BE2C (cell line): ENCODE measurements at regions not wholly inside any gene's neighbourhood (a gene's known extent, or its start where the extent isn't known, plus 50 kb on each side); places are given as distances from the start of the nearest gene placed in this dataset.
A peak's percentile ranks its signal among the peaks of the same experiment; 100 is the strongest.

Experiments
- DNase-seq: peaks from one replicate; pipeline ENCODE4 v3.0.0-alpha.2; 2020
- H3K27me3 ChIP-seq: fragments of 250-450 bp; sonication (Bioruptor Pico); 2 replicates; pipeline ENCODE4 v1.5.1; 2020; ENCODE audit warnings: mild to moderate bottlenecking
- H3K36me3 ChIP-seq: fragments of 250-450 bp; sonication (Bioruptor Pico); 2 replicates; pipeline ENCODE4 v1.5.1; 2020; ENCODE audit warnings: mild to moderate bottlenecking
- H3K4me1 ChIP-seq: fragments of 250-450 bp; sonication (Bioruptor Pico); 2 replicates; pipeline ENCODE4 v1.5.1; 2020
- H3K4me3 ChIP-seq: 2 replicates; pipeline ENCODE4 v1.5.1; 2011; ENCODE audit warnings: low read depth, low read length
- H3K9me3 ChIP-seq: fragments of 250-450 bp; sonication (Bioruptor Pico); 2 replicates; pipeline ENCODE4 v1.5.1; 2020
- TF ChIP-seq, protein P1 (sequence below): IDR thresholded peaks from 2 replicates; pipeline ENCODE4 v1.5.1; 2012; ENCODE audit warnings: mild to moderate bottlenecking, low read depth, low read length

DNA sequence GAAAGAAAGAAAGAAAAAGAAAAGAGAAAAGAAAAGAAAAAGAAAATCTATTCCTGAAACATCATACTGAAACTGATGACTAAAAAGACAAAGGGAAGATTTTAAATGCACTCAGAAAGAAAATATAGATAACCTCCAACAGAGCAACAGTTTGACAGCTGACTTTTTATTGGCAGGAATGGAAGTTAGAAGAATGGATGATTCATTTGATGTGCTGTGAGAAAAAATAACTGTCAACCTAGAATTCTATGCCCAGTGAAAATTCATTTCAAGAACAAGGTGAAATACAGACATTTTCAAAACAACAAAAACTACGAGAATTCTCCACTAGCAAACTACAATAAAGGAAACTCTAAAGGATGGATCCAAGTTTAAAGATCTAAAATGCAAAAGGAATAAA, 50.5 kb upstream of the HSPA12A start:
- no peaks in the 10 kb centered on the region for H3K4me1 ChIP-seq

DNA sequence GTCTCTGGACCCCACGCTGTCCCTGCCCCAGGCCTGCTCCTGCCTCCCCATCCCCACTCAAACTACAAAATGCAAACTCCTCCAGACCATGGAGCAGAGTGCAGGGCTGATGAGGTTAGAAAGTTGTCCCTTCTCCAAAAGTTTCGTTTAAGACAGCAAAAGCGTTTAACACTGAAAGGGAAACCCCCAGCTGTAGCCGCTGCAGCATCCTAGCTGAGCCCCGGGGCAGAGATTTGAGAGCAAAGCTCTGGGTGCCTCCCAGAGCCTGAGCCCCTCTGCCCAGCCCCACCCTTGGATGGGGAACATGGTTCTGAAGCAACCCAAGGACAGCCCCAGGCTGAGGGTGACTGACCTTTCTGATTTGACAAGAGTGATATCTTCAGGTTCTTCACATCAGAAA, 52.8 kb upstream of the ENO4 start:
- Histone ChIP-seq H3K4me3 (no peak overlapping the region), H3K9me3 (no peaks in the 10 kb centered on the region), H3K27me3 (peaks cover 11% of the 10 kb centered on the region; the same call in 1 of the 2 replicates), H3K4me1 (no peaks in the 10 kb centered on the region), H3K36me3 (no peaks in the 10 kb centered on the region)
- no peak for DNase-seq
- TF ChIP-seq, protein P1, sequence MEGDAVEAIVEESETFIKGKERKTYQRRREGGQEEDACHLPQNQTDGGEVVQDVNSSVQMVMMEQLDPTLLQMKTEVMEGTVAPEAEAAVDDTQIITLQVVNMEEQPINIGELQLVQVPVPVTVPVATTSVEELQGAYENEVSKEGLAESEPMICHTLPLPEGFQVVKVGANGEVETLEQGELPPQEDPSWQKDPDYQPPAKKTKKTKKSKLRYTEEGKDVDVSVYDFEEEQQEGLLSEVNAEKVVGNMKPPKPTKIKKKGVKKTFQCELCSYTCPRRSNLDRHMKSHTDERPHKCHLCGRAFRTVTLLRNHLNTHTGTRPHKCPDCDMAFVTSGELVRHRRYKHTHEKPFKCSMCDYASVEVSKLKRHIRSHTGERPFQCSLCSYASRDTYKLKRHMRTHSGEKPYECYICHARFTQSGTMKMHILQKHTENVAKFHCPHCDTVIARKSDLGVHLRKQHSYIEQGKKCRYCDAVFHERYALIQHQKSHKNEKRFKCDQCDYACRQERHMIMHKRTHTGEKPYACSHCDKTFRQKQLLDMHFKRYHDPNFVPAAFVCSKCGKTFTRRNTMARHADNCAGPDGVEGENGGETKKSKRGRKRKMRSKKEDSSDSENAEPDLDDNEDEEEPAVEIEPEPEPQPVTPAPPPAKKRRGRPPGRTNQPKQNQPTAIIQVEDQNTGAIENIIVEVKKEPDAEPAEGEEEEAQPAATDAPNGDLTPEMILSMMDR = no peak

More for the DNA sequence above, 50.5 kb upstream of the HSPA12A start:
- peaks cover 11% of the 10 kb centered on the region for H3K27me3 ChIP-seq
- no peaks in the 10 kb centered on the region for H3K36me3 ChIP-seq
- DNase-seq = no peak
- TF ChIP-seq, protein P1 = no peak
- H3K9me3 ChIP-seq = no peaks in the 10 kb centered on the region
- no peak overlapping the region for H3K4me3 ChIP-seq

DNA sequence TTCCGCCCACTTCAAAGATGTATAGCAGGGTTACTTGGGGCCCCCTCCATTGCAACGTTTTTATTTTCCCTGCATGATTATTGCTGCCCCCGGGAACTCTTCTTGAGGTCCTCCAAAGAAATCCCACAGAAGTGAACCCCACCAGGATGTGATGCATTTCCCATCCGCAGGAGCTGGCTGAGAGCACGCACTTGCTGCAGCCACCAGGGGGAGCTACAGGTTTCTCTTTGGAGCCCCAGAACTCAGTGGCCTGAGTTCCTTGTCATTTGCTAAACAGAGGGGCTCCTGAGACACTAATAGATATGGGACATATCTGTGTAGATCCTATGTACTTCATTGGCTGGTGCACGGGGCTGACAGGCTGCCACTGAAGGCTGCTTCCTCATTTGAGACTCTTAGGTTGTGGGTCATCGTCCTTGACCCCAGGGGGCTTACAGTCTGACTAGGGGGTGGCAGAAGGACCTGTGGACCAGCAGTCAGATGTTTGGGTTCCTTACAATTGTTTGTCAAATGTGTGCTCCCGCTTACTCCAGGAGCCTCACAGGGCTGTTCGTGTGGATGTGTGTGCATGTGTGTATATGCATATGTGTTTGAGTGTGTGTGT, 52.3 kb upstream of the ENO4 start:
- DNase-seq = peak; percentile 74
- Histone ChIP-seq H3K9me3 (no peaks in the 10 kb centered on the region), H3K36me3 (no peaks in the 10 kb centered on the region), H3K27me3 (peaks cover 11% of the 10 kb centered on the region; the same call in 1 of the 2 replicates), H3K4me1 (no peaks in the 10 kb centered on the region), H3K4me3 (no peak overlapping the region)
- TF ChIP-seq, protein P1 = peak; percentile 86

DNA sequence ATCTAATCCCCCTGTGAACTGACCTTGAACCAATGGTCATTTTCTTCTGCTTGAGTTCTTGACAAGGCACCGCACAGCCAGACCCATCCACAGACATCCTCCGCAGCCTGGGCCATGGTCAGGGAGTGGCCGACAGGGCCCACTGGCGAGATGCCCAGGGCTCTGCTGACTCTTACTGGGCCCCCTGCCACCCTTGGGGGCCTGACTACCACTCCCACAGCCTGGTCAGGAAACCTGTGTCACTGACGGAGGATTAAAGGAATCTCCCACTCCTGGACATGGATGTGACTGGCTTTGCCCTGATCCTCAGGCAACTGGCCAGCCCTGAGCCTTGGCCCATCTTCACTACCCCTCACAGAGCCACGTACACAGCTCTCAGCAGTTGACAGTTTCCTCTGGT, 50.4 kb upstream of the ENO4 start:
- H3K4me1 ChIP-seq = no peaks in the 10 kb centered on the region
- H3K4me3 ChIP-seq = no peak overlapping the region
- TF ChIP-seq, protein P1 = no peak

More for the DNA sequence above, 50.4 kb upstream of the ENO4 start:
- H3K36me3 ChIP-seq = no peaks in the 10 kb centered on the region
- no peak for DNase-seq
- H3K27me3 ChIP-seq = 0 out of 2 replicates have a peak, but pooled peaks cover 3% of the 10 kb centered on the region
- H3K9me3 ChIP-seq = no peaks in the 10 kb centered on the region
